Lower leg skin (tissue), 4 donors: ENCODE measurements at regions not wholly inside any gene's neighbourhood (a gene's known extent, or its start where the extent isn't known, plus 50 kb on each side); places are given as distances from the start of the nearest gene placed in this dataset.

Source experiments
- DNase-seq, 2 donors: peaks; one replicate each; pipeline ENCODE4 v3.0.0-alpha.2; 2019; ENCODE audit warnings: low spot score in 2 of 2
- H3K4me3 ChIP-seq: fragments of 200-600 bp; sonication (generic); 2 replicates; pipeline ENCODE4 v1.5.1; 2017; ENCODE audit warnings: mild to moderate bottlenecking, low read depth; ENCODE audit not compliant: poor library complexity, severe bottlenecking
- CTCF ChIP-seq, 3 donors: fragments of 450-650 bp; IDR thresholded peaks; one replicate each; pipeline ENCODE4 v1.5.1; 2016; ENCODE audit warnings: antibody characterized with exemption in 3 of 3, mild to moderate bottlenecking in 3 of 3, moderate library complexity in 2 of 3
- POLR2A ChIP-seq, 2 donors: fragments of 450-650 bp; IDR thresholded peaks; one replicate each; pipeline ENCODE4 v1.6.1; 2016 to 2017; ENCODE audit warnings: antibody characterized with exemption in 2 of 2, mild to moderate bottlenecking in 1 of 2, moderate library complexity in 1 of 2
- WGBS, 2 donors: methylation state at CpG; one replicate each; pipeline ENCODE4 v1.1.5; 2018; 5-methylcytosine and 5-hydroxymethylcytosine counted together
- intact Hi-C: fragments of 100-400 bp; cut with DNase I; formaldehyde crosslinking; loops from one replicate; pipeline ENCODE4 v1.15.0; 2023; ENCODE audit warnings: low total_unique reads

- WGBS, 2 donors: 92 to 93% methylated on average over 2 of the region's 2 CpGs
- no peak overlapping the region for H3K4me3 ChIP-seq
- intact Hi-C loops: no loop called here
- TF ChIP-seq POLR2A (IDR thresholded peaks at IDR 0.05): no peak
- TF ChIP-seq CTCF (IDR thresholded peaks at IDR 0.05): no peak
- no peak for DNase-seq
Observed at GRCh38 chr3:72479651-72480215, 368.5 kb downstream of the SHQ1 start.

- DNase-seq: no peak
- no peak overlapping the region for H3K4me3 ChIP-seq
- no peak for TF ChIP-seq CTCF (IDR thresholded peaks at IDR 0.05)
- no peak for TF ChIP-seq POLR2A (IDR thresholded peaks at IDR 0.05)
- intact Hi-C loops: no loop called here
Observed at GRCh38 chr3:72476139-72476483, 372.1 kb downstream of the SHQ1 start.

- DNase-seq: no peak
- TF ChIP-seq POLR2A (IDR thresholded peaks at IDR 0.05) (no peak), CTCF (IDR thresholded peaks at IDR 0.05) (no peak)
- H3K4me3 ChIP-seq: no peak overlapping the region
- intact Hi-C loops: no loop called here
- 85 to 94% methylated on average over 8 of the region's 8 CpGs for WGBS, 2 donors
Observed at GRCh38 chr3:72475258-72476138, 372.7 kb downstream of the SHQ1 start.

GRCh38 chr3:72474775-72475174 is 373.5 kb downstream of the SHQ1 start:
- DNase-seq: no peak
- TF ChIP-seq POLR2A (IDR thresholded peaks at IDR 0.05) (no peak), CTCF (IDR thresholded peaks at IDR 0.05) (no peak)
- intact Hi-C loops: no loop called here
- 100% methylated on average over 4 of the region's 4 CpGs for WGBS, 2 donors
- H3K4me3 ChIP-seq: no peak overlapping the region

- WGBS, 2 donors: 72 to 83% methylated on average over 5 of the region's 5 CpGs
- no peak overlapping the region for H3K4me3 ChIP-seq
- no peak for DNase-seq
- TF ChIP-seq POLR2A (IDR thresholded peaks at IDR 0.05) (no peak), CTCF (IDR thresholded peaks at IDR 0.05) (no peak)
- intact Hi-C loops: no loop called here
Observed at GRCh38 chr3:72473156-72473555, 375.1 kb downstream of the SHQ1 start.
